ENCODE measurements at regions not wholly inside any gene's neighbourhood (a gene's known extent, or its start where the extent isn't known, plus 50 kb on each side); places are given as distances from the start of the nearest gene placed in this dataset.

DNA sequence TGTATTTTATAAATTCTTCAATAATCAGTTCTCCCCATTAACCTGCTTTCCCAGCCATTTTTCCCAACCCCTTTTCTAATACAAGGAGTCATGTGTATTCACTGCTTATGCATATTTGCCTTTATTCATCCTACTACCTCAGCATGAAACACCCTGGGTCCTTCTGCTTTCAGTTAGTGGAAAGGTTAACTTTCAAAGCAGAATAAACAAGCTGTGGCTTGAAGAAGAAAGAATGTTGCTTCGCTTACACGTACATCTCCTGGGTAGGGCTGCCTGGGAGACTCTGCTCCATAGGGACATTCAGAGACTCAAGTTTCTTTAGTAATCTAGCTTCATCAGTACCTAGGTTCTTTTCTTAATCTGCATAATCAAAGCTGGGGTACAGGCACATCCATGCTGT, 567.8 kb upstream of the SLC10A2 start:
- Histone ChIP-seq H3K36me3 (no peaks in the 10 kb centered on the region), H3K4me1 (peaks cover 0 to 3% (median 0%) of the 10 kb centered on the region in 9 donors), H3K27me3 (no peaks in the 10 kb centered on the region), H3K4me3 (no peak overlapping the region), H3K27ac (no peak overlapping the region), H3K9me3 (no peaks in the 10 kb centered on the region)
- TF ChIP-seq, protein P1, sequence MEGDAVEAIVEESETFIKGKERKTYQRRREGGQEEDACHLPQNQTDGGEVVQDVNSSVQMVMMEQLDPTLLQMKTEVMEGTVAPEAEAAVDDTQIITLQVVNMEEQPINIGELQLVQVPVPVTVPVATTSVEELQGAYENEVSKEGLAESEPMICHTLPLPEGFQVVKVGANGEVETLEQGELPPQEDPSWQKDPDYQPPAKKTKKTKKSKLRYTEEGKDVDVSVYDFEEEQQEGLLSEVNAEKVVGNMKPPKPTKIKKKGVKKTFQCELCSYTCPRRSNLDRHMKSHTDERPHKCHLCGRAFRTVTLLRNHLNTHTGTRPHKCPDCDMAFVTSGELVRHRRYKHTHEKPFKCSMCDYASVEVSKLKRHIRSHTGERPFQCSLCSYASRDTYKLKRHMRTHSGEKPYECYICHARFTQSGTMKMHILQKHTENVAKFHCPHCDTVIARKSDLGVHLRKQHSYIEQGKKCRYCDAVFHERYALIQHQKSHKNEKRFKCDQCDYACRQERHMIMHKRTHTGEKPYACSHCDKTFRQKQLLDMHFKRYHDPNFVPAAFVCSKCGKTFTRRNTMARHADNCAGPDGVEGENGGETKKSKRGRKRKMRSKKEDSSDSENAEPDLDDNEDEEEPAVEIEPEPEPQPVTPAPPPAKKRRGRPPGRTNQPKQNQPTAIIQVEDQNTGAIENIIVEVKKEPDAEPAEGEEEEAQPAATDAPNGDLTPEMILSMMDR (IDR thresholded peaks at IDR 0.05) = no peak
- ATAC-seq (no peak), DNase-seq (no peak)
- intact Hi-C loops (cut with DNase I) = loop anchor here in 1 of 10 donors (1.0 kb wide), 1 partner anchor 27 kb away; no protein-coding TSS in a partner anchor
- WGBS, 2 donors = 60 to 81% methylated on average over 2 of the region's 2 CpGs

DNA sequence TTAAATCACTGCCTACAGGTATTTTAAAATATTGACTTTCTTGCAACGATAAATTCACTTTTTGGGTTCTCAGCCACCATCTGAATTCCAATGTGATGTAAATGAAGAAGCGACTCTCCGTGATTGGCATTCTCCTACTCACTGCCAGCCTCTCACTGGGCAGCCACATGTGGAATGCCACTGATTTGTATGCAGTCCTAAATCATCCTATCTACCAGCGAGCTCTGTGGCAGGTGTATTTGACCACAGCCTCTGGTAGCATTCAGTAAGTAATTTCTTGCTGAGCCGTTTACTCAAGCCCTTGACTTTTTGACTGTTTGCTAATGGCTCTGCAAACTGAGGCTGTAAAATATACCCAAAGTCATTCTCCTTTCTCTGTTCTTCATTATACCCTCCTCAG, 559.0 kb upstream of the SLC10A2 start:
- DNase-seq (no peak), ATAC-seq (no peak)
- Histone ChIP-seq H3K4me3 (no peak overlapping the region), H3K4me1 (no peaks in the 10 kb centered on the region), H3K27ac (no peak overlapping the region), H3K9me3 (no peaks in the 10 kb centered on the region), H3K27me3 (no peaks in the 10 kb centered on the region), H3K36me3 (no peaks in the 10 kb centered on the region)
- TF ChIP-seq, protein P1 (IDR thresholded peaks at IDR 0.05) = no peak
- WGBS, 2 donors = 84 to 87% methylated on average over 5 of the region's 5 CpGs
- intact Hi-C loops (cut with DNase I) = no loop called here

DNA sequence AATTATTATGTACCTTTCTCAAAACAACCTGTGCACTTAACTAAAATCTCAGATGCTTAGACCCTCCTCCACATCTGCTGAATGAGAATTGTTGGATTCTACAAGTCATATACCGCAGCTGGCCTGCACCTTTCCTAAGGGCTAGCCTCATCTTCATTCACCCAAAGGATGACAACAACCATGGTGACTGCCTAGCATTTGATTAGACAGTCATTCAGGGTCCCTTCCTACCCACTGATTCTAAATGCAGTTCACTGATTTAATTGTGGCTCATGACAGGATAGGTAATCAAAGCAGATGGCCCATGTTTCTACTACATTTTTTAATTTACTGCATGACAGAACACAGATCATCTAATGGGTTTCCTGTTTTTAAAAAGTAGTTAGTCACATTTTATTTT, 551.9 kb upstream of the SLC10A2 start:
- H3K27ac ChIP-seq = no peak overlapping the region
- WGBS, 2 donors = 91 to 93% methylated on average over 1 of the region's 1 CpG
- no peaks in the 10 kb centered on the region for H3K4me1 ChIP-seq
- H3K4me3 ChIP-seq = no peak overlapping the region
- no peaks in the 10 kb centered on the region for H3K9me3 ChIP-seq
- no peak for DNase-seq
- no peak for ATAC-seq
- intact Hi-C loops (cut with DNase I) = no loop called here
- no peaks in the 10 kb centered on the region for H3K27me3 ChIP-seq
- TF ChIP-seq, protein P1 (IDR thresholded peaks at IDR 0.05) = no peak
- H3K36me3 ChIP-seq = no peaks in the 10 kb centered on the region

DNA sequence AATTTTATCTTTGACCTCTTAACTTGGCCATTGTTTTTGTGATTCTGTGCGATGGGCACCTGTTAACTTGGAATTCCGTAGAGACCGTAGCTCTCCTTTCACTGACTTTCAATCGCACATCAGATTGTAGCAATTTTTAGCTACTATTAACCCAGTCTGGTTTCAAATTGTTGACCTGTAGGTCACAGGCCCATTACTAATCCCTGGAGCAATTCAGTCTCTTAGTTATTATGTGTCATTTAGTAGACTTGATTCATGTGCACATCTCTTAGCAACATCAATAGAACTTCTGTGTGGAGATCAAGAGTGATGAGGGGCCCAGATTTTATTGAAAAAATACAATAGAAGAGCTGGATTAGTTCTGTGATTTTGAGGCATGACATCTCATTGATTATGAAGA, 549.6 kb upstream of the SLC10A2 start:
- Histone ChIP-seq H3K36me3 (no peaks in the 10 kb centered on the region), H3K27me3 (no peaks in the 10 kb centered on the region), H3K9me3 (no peaks in the 10 kb centered on the region), H3K4me3 (no peak overlapping the region), H3K4me1 (no peaks in the 10 kb centered on the region), H3K27ac (no peak overlapping the region)
- DNase-seq (no peak), ATAC-seq (no peak)
- WGBS, 2 donors = 75 to 82% methylated on average over 4 of the region's 4 CpGs
- TF ChIP-seq, protein P1 (IDR thresholded peaks at IDR 0.05) = no peak
- intact Hi-C loops (cut with DNase I) = no loop called here

DNA sequence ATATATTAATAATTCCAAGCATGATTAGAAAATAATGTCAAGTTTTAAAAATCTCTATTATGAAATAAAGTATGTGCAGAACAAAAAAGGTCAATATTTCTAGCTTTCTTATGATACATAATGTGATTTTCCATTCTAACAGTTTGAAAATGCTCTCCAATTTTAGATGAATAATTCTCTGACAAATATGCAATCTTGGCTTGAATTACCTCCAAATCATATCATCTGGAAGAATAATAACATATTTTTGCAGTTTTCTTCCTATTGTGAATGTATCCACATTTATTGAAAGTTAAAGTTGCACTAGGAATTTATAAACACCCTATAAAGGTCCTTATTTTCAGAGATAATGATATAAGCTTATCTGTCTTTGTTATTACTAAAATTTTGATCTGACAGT, 548.5 kb upstream of the SLC10A2 start:
- intact Hi-C loops (cut with DNase I) = no loop called here
- no peak overlapping the region for H3K4me3 ChIP-seq
- DNase-seq (no peak), ATAC-seq (no peak)
- no peak overlapping the region for H3K27ac ChIP-seq
- TF ChIP-seq, protein P1 (IDR thresholded peaks at IDR 0.05) = no peak
- no peaks in the 10 kb centered on the region for H3K36me3 ChIP-seq
- no peaks in the 10 kb centered on the region for H3K9me3 ChIP-seq
- no peaks in the 10 kb centered on the region for H3K4me1 ChIP-seq
- no peaks in the 10 kb centered on the region for H3K27me3 ChIP-seq
